ENCODE measurements at regions not wholly inside any gene's neighbourhood (a gene's known extent, or its start where the extent isn't known, plus 50 kb on each side); places are given as distances from the start of the nearest gene placed in this dataset.

- ChIA-PET CTCF (no interaction called here), POLR2A (no interaction called here)
- Mint-ChIP-seq H3K9me3 (peaks cover 3 to 21% (median 8%) of the 10 kb centered on the region in 5 donors), H3K27ac (no peak overlapping the region), H3K36me3 (peaks cover 0 to 31% (median 1%) of the 10 kb centered on the region in 3 donors), H3K4me1 (no peaks in the 10 kb centered on the region), H3K27me3 (peaks cover 0 to 1% of the 10 kb centered on the region in 2 donors), H3K4me3 (no peak overlapping the region)
- H3K4me3 ChIP-seq (ENCODE audit: low read length): no peak overlapping the region
- no peak overlapping the region for H3K27ac ChIP-seq (ENCODE audit: low read depth, low read length)
- DNase-seq: no peak
- H3K36me3 ChIP-seq (ENCODE audit: insufficient read depth, low read length): no peaks in the 10 kb centered on the region
- no peaks in the 10 kb centered on the region for H3K9me3 ChIP-seq (ENCODE audit: low read length)
- no peaks in the 10 kb centered on the region for H3K27me3 ChIP-seq (ENCODE audit: insufficient read depth, low read length, poor library complexity, severe bottlenecking)
- H3K4me1 ChIP-seq (ENCODE audit: insufficient read depth, low read length): no peaks in the 10 kb centered on the region
Observed at GRCh38 chr4:13218326-13218958, 265.7 kb downstream of the RAB28 start.

GRCh38 chr4:13215560-13215959 lies 268.6 kb downstream of the RAB28 start:
- H3K4me1 ChIP-seq (ENCODE audit: insufficient read depth, low read length): no peaks in the 10 kb centered on the region
- H3K27me3 ChIP-seq (ENCODE audit: insufficient read depth, low read length, poor library complexity, severe bottlenecking): no peaks in the 10 kb centered on the region
- no peaks in the 10 kb centered on the region for H3K4me1 Mint-ChIP-seq
- no peaks in the 10 kb centered on the region for H3K9me3 ChIP-seq (ENCODE audit: low read length)
- H3K4me3 ChIP-seq (ENCODE audit: low read length): no peak overlapping the region
- CTCF ChIA-PET: no interaction called here
- POLR2A ChIA-PET: no interaction called here
- H3K27ac ChIP-seq (ENCODE audit: low read depth, low read length): no peak overlapping the region
- H3K4me3 Mint-ChIP-seq: no peak overlapping the region
- H3K27me3 Mint-ChIP-seq: no peaks in the 10 kb centered on the region
- H3K9me3 Mint-ChIP-seq: peaks cover 0 to 12% (median 8%) of the 10 kb centered on the region in 5 donors
- DNase-seq: no peak
- no peaks in the 10 kb centered on the region for H3K36me3 ChIP-seq (ENCODE audit: insufficient read depth, low read length)
- H3K27ac Mint-ChIP-seq: no peak overlapping the region
- peaks cover 0 to 22% (median 1%) of the 10 kb centered on the region in 3 donors for H3K36me3 Mint-ChIP-seq

- H3K36me3 ChIP-seq (ENCODE audit: insufficient read depth, low read length): no peaks in the 10 kb centered on the region
- CTCF ChIA-PET: no interaction called here
- no peaks in the 10 kb centered on the region for H3K4me1 ChIP-seq (ENCODE audit: insufficient read depth, low read length)
- H3K27me3 ChIP-seq (ENCODE audit: insufficient read depth, low read length, poor library complexity, severe bottlenecking): no peaks in the 10 kb centered on the region
- POLR2A ChIA-PET: no interaction called here
- Mint-ChIP-seq H3K36me3 (peaks cover 0 to 28% (median 0%) of the 10 kb centered on the region in 3 donors), H3K27me3 (no peaks in the 10 kb centered on the region), H3K4me1 (no peaks in the 10 kb centered on the region), H3K27ac (no peak overlapping the region), H3K9me3 (peaks cover 0 to 12% (median 8%) of the 10 kb centered on the region in 5 donors), H3K4me3 (no peak overlapping the region)
- no peak overlapping the region for H3K4me3 ChIP-seq (ENCODE audit: low read length)
- H3K9me3 ChIP-seq (ENCODE audit: low read length): no peaks in the 10 kb centered on the region
- no peak for DNase-seq
- no peak overlapping the region for H3K27ac ChIP-seq (ENCODE audit: low read depth, low read length)
Observed at GRCh38 chr4:13212936-13213335, 271.2 kb downstream of the RAB28 start.

- peaks cover 0 to 7% (median 0%) of the 10 kb centered on the region in 5 donors for H3K9me3 Mint-ChIP-seq
- Histone ChIP-seq H3K27ac (ENCODE audit: low read depth, low read length) (no peak overlapping the region), H3K4me3 (ENCODE audit: low read length) (no peak overlapping the region), H3K27me3 (ENCODE audit: insufficient read depth, low read length, poor library complexity, severe bottlenecking) (no peaks in the 10 kb centered on the region), H3K4me1 (ENCODE audit: insufficient read depth, low read length) (no peaks in the 10 kb centered on the region), H3K9me3 (ENCODE audit: low read length) (no peaks in the 10 kb centered on the region), H3K36me3 (ENCODE audit: insufficient read depth, low read length) (no peaks in the 10 kb centered on the region)
- peaks cover 0 to 13% (median 0%) of the 10 kb centered on the region in 3 donors for H3K36me3 Mint-ChIP-seq
- H3K27me3 Mint-ChIP-seq: no peaks in the 10 kb centered on the region
- ChIA-PET POLR2A (no interaction called here), CTCF (no interaction called here)
- no peak overlapping the region for H3K27ac Mint-ChIP-seq
- DNase-seq: no peak
- no peaks in the 10 kb centered on the region for H3K4me1 Mint-ChIP-seq
- H3K4me3 Mint-ChIP-seq: no peak overlapping the region
Observed at GRCh38 chr4:13209600-13209999, 274.5 kb downstream of the RAB28 start.

- Mint-ChIP-seq H3K9me3 (peaks cover 0 to 5% (median 0%) of the 10 kb centered on the region in 5 donors), H3K4me3 (no peak overlapping the region), H3K4me1 (no peaks in the 10 kb centered on the region), H3K27me3 (no peaks in the 10 kb centered on the region), H3K27ac (no peak overlapping the region), H3K36me3 (peaks cover 0 to 19% (median 0%) of the 10 kb centered on the region in 3 donors)
- Histone ChIP-seq H3K4me3 (ENCODE audit: low read length) (no peak overlapping the region), H3K36me3 (ENCODE audit: insufficient read depth, low read length) (no peaks in the 10 kb centered on the region), H3K9me3 (ENCODE audit: low read length) (no peaks in the 10 kb centered on the region), H3K27me3 (ENCODE audit: insufficient read depth, low read length, poor library complexity, severe bottlenecking) (no peaks in the 10 kb centered on the region), H3K27ac (ENCODE audit: low read depth, low read length) (no peak overlapping the region), H3K4me1 (ENCODE audit: insufficient read depth, low read length) (no peaks in the 10 kb centered on the region)
- ChIA-PET CTCF (no interaction called here), POLR2A (no interaction called here)
- DNase-seq: no peak
Observed at GRCh38 chr4:13208558-13209193, 275.5 kb downstream of the RAB28 start.

GRCh38 chr4:13207226-13207625 lies 276.9 kb downstream of the RAB28 start:
- no peak for DNase-seq
- Histone ChIP-seq H3K27ac (ENCODE audit: low read depth, low read length) (no peak overlapping the region), H3K4me1 (ENCODE audit: insufficient read depth, low read length) (no peaks in the 10 kb centered on the region), H3K36me3 (ENCODE audit: insufficient read depth, low read length) (no peaks in the 10 kb centered on the region), H3K27me3 (ENCODE audit: insufficient read depth, low read length, poor library complexity, severe bottlenecking) (no peaks in the 10 kb centered on the region), H3K9me3 (ENCODE audit: low read length) (no peaks in the 10 kb centered on the region), H3K4me3 (ENCODE audit: low read length) (no peak overlapping the region)
- CTCF ChIA-PET: no interaction called here
- POLR2A ChIA-PET: no interaction called here
- Mint-ChIP-seq H3K27ac (no peak overlapping the region), H3K27me3 (no peaks in the 10 kb centered on the region), H3K4me3 (no peak overlapping the region), H3K4me1 (no peaks in the 10 kb centered on the region), H3K9me3 (peaks cover 0 to 5% (median 0%) of the 10 kb centered on the region in 5 donors), H3K36me3 (peaks cover 0 to 19% (median 4%) of the 10 kb centered on the region in 3 donors)

- Histone ChIP-seq H3K4me1 (ENCODE audit: insufficient read depth, low read length) (no peaks in the 10 kb centered on the region), H3K36me3 (ENCODE audit: insufficient read depth, low read length) (no peaks in the 10 kb centered on the region), H3K27me3 (ENCODE audit: insufficient read depth, low read length, poor library complexity, severe bottlenecking) (no peaks in the 10 kb centered on the region), H3K9me3 (ENCODE audit: low read length) (no peaks in the 10 kb centered on the region), H3K4me3 (ENCODE audit: low read length) (no peak overlapping the region), H3K27ac (ENCODE audit: low read depth, low read length) (no peak overlapping the region)
- no peak overlapping the region for H3K27ac Mint-ChIP-seq
- no peaks in the 10 kb centered on the region for H3K27me3 Mint-ChIP-seq
- CTCF ChIA-PET: no interaction called here
- POLR2A ChIA-PET: no interaction called here
- no peak overlapping the region for H3K4me3 Mint-ChIP-seq
- H3K4me1 Mint-ChIP-seq: no peaks in the 10 kb centered on the region
- H3K9me3 Mint-ChIP-seq: peaks cover 0 to 4% (median 0%) of the 10 kb centered on the region in 5 donors
- H3K36me3 Mint-ChIP-seq: peaks cover 0 to 9% (median 4%) of the 10 kb centered on the region in 3 donors
- DNase-seq: no peak
Observed at GRCh38 chr4:13203101-13203500, 281.0 kb downstream of the RAB28 start.

GRCh38 chr4:13202701-13203100 lies 281.4 kb downstream of the RAB28 start:
- Mint-ChIP-seq H3K9me3 (peaks cover 0 to 4% (median 0%) of the 10 kb centered on the region in 5 donors), H3K4me1 (no peaks in the 10 kb centered on the region), H3K27me3 (no peaks in the 10 kb centered on the region), H3K36me3 (peaks cover 0 to 9% (median 4%) of the 10 kb centered on the region in 3 donors), H3K27ac (no peak overlapping the region), H3K4me3 (no peak overlapping the region)
- no peak overlapping the region for H3K4me3 ChIP-seq (ENCODE audit: low read length)
- POLR2A ChIA-PET: no interaction called here
- H3K27ac ChIP-seq (ENCODE audit: low read depth, low read length): no peak overlapping the region
- CTCF ChIA-PET: no interaction called here
- H3K27me3 ChIP-seq (ENCODE audit: insufficient read depth, low read length, poor library complexity, severe bottlenecking): no peaks in the 10 kb centered on the region
- no peaks in the 10 kb centered on the region for H3K9me3 ChIP-seq (ENCODE audit: low read length)
- no peaks in the 10 kb centered on the region for H3K4me1 ChIP-seq (ENCODE audit: insufficient read depth, low read length)
- no peak for DNase-seq
- H3K36me3 ChIP-seq (ENCODE audit: insufficient read depth, low read length): no peaks in the 10 kb centered on the region
